ENCODE measurements at regions not wholly inside any gene's neighbourhood (a gene's known extent, or its start where the extent isn't known, plus 50 kb on each side); places are given as distances from the start of the nearest gene placed in this dataset.

DNA sequence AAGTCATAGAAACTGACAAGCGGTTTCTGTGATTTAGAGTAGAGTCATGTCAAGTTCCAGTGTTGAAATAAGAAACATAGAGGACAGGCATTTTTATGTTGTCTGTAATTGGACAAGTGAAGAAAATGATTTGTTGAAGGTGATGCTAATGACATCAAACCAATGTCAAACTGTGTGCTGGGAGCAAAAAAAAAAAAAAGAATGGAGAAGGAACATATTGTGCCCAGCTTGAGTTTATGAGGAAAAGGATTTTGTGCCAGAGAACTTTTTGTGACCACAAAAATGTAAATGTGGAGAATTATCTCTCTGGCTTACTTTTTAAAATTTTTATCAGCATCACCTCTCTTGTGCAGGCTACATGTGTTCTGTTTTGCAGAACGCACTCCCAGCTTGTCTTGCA lies 495.7 kb downstream of the RAPGEF2 start:
- H3K27me3 ChIP-seq: no peaks in the 10 kb centered on the region
- H3K9me3 ChIP-seq: no peaks in the 10 kb centered on the region
- WGBS, 3 donors: 35 to 53% (median 35%) methylated on average over 2 of the region's 2 CpGs
- H3K4me1 ChIP-seq (ENCODE audit: insufficient read depth): no peaks in the 10 kb centered on the region
- DNase-seq: no peak
- TF ChIP-seq, protein P1, sequence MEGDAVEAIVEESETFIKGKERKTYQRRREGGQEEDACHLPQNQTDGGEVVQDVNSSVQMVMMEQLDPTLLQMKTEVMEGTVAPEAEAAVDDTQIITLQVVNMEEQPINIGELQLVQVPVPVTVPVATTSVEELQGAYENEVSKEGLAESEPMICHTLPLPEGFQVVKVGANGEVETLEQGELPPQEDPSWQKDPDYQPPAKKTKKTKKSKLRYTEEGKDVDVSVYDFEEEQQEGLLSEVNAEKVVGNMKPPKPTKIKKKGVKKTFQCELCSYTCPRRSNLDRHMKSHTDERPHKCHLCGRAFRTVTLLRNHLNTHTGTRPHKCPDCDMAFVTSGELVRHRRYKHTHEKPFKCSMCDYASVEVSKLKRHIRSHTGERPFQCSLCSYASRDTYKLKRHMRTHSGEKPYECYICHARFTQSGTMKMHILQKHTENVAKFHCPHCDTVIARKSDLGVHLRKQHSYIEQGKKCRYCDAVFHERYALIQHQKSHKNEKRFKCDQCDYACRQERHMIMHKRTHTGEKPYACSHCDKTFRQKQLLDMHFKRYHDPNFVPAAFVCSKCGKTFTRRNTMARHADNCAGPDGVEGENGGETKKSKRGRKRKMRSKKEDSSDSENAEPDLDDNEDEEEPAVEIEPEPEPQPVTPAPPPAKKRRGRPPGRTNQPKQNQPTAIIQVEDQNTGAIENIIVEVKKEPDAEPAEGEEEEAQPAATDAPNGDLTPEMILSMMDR (IDR thresholded peaks at IDR 0.05): no peak
- TF ChIP-seq POLR2A (IDR thresholded peaks at IDR 0.05): no peak
- no peak for TF ChIP-seq EP300 (IDR thresholded peaks at IDR 0.05)
- H3K4me3 ChIP-seq: no peak overlapping the region
- intact Hi-C loops (cut with DNase I): no loop called here
- H3K36me3 ChIP-seq: no peaks in the 10 kb centered on the region
- no peak overlapping the region for H3K27ac ChIP-seq

DNA sequence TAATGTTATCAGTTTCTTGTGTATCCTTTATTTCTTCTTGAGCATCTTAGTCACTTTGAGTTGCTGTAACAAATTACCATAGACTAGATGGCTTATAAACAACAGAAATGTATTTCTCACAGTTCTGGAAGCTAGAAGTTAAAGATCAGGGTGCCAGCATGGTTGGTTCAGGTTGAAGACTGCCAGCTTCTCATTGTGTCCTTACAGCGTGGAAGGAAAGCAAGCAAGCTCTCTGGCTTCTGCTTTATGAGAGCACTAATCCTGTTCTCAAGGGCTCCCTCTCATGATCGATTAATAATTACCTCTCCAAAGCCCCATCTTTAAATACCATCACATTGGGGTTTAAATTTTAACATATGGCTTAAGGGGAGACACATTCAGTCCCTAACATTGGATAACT lies 497.2 kb downstream of the RAPGEF2 start:
- no peak overlapping the region for H3K27ac ChIP-seq
- 86 to 89% (median 87%) methylated on average over 2 of the region's 2 CpGs for WGBS, 3 donors
- H3K36me3 ChIP-seq: no peaks in the 10 kb centered on the region
- TF ChIP-seq EP300 (IDR thresholded peaks at IDR 0.05): no peak
- no peak for TF ChIP-seq POLR2A (IDR thresholded peaks at IDR 0.05)
- TF ChIP-seq, protein P1 (IDR thresholded peaks at IDR 0.05): no peak
- no peaks in the 10 kb centered on the region for H3K27me3 ChIP-seq
- intact Hi-C loops (cut with DNase I): no loop called here
- H3K9me3 ChIP-seq: no peaks in the 10 kb centered on the region
- H3K4me3 ChIP-seq: no peak overlapping the region
- H3K4me1 ChIP-seq (ENCODE audit: insufficient read depth): no peaks in the 10 kb centered on the region
- no peak for DNase-seq

DNA sequence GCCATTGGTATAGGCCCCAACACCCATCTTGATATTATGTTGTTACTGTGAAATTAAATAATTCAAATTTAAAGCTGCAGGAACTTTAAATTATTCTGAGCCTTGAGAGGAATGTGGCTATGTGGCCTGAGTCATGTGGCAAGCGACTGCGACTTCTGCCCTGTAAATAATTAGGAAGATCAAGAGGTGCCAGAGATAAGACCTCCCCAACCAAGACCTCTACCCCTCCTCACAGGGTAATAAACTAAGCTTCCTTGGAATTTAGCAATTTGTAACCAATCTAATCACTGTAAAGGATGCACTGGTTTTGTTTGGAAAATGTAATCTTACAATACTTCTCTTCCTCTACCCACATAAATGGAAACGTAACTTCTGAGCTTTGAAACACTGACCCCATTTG lies 501.9 kb downstream of the RAPGEF2 start:
- Histone ChIP-seq H3K36me3 (no peaks in the 10 kb centered on the region), H3K27ac (no peak overlapping the region), H3K4me3 (no peak overlapping the region), H3K4me1 (ENCODE audit: insufficient read depth) (no peaks in the 10 kb centered on the region), H3K9me3 (no peaks in the 10 kb centered on the region), H3K27me3 (no peaks in the 10 kb centered on the region)
- 36 to 54% (median 41%) methylated on average over 3 of the region's 3 CpGs for WGBS, 3 donors
- intact Hi-C loops (cut with DNase I): no loop called here
- TF ChIP-seq, protein P1 (IDR thresholded peaks at IDR 0.05): no peak
- TF ChIP-seq POLR2A (IDR thresholded peaks at IDR 0.05) (no peak), EP300 (IDR thresholded peaks at IDR 0.05) (no peak)
- DNase-seq: no peak

DNA sequence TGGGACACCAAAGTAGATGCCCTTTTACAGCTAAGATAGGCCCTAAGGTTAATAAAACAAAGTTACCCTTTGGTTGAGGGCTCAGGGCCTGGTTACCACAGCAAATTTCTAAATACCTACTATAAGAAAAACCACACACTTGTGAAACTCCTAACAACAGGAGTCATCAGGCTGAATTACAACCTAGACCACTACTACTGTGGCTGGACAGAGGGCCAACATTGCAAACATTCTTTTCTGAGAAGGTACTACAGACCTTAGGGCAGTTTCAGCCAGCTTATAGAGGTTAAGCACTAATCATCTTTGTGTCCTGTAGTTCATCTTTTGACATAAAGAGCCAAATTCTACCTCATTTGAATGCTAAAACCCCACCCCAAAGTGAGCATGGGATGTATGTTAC lies 504.0 kb downstream of the RAPGEF2 start:
- H3K36me3 ChIP-seq: no peaks in the 10 kb centered on the region
- no peaks in the 10 kb centered on the region for H3K9me3 ChIP-seq
- H3K4me3 ChIP-seq: no peak overlapping the region
- no peak for DNase-seq
- TF ChIP-seq, protein P1 (IDR thresholded peaks at IDR 0.05): no peak
- no peak for TF ChIP-seq EP300 (IDR thresholded peaks at IDR 0.05)
- no peak for TF ChIP-seq POLR2A (IDR thresholded peaks at IDR 0.05)
- no peaks in the 10 kb centered on the region for H3K27me3 ChIP-seq
- intact Hi-C loops (cut with DNase I): no loop called here
- no peak overlapping the region for H3K27ac ChIP-seq
- H3K4me1 ChIP-seq (ENCODE audit: insufficient read depth): no peaks in the 10 kb centered on the region

DNA sequence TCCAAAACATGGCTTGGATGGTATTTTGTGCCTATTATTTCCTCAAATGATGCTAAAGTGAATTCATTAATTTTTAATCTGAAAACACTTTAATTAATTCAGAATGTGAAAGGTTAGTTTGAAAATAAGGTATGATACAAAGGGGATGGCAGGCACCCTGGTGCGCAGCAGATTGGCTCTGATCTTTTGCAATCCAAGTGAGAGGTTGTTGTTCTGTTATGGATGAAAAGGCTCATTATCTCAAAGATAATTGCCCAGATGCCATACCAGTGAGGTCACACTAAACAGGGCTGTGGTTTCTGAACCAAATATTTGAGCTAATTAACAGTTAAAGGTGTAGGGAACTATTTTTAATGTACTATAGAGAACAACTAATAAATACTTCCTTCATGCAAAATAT lies 504.9 kb downstream of the RAPGEF2 start:
- no peak for TF ChIP-seq EP300 (IDR thresholded peaks at IDR 0.05)
- no peak for TF ChIP-seq POLR2A (IDR thresholded peaks at IDR 0.05)
- TF ChIP-seq, protein P1 (IDR thresholded peaks at IDR 0.05): no peak
- Histone ChIP-seq H3K36me3 (no peaks in the 10 kb centered on the region), H3K27me3 (no peaks in the 10 kb centered on the region), H3K27ac (no peak overlapping the region), H3K4me3 (no peak overlapping the region), H3K9me3 (no peaks in the 10 kb centered on the region), H3K4me1 (ENCODE audit: insufficient read depth) (no peaks in the 10 kb centered on the region)
- intact Hi-C loops (cut with DNase I): no loop called here
- 77 to 87% (median 86%) methylated on average over 1 of the region's 1 CpG for WGBS, 3 donors
- DNase-seq: no peak

All from ovary (tissue), 7 donors.